Activated B cell treated with CpG ODN at 0.5 μM for 24 hours (primary cell): ENCODE measurements at regions not wholly inside any gene's neighbourhood (a gene's known extent, or its start where the extent isn't known, plus 50 kb on each side); places are given as distances from the start of the nearest gene placed in this dataset.

Experiments
- ATAC-seq: fragments of 200-7000 bp; cut with Tn5 transposase; one replicate; pipeline ENCODE4 v1.10.0; 2021; ENCODE audit warnings: low read depth, mild to moderate bottlenecking, moderate library complexity
- CTCF ChIA-PET: fragments of 350-600 bp; sonication (Branson Sonifier 250); formaldehyde crosslinking; loops from one replicate; lab custom pipeline; 2021; ENCODE audit warnings: antibody characterized with exemption; lab: Charles Lee
- POLR2A ChIA-PET: fragments of 350-600 bp; sonication (Branson Sonifier 250); formaldehyde crosslinking; loops from one replicate; lab custom pipeline; 2021; ENCODE audit warnings: antibody characterized with exemption; lab: Charles Lee
- DNase-seq: peaks from one replicate; pipeline ENCODE4 v3.0.0; 2022
- H3K27ac Mint-ChIP-seq: one replicate; pipeline ENCODE4 v1.8.0; 2020; ENCODE audit warnings: mixed read lengths
- H3K27me3 Mint-ChIP-seq: one replicate; pipeline ENCODE4 v1.8.0; 2021; ENCODE audit warnings: mixed read lengths
- H3K36me3 Mint-ChIP-seq: one replicate; pipeline ENCODE4 v1.8.0; 2021; ENCODE audit warnings: low read depth, mixed read lengths
- H3K4me1 Mint-ChIP-seq: one replicate; pipeline ENCODE4 v1.8.0; 2021; ENCODE audit warnings: mixed read lengths
- H3K4me3 Mint-ChIP-seq: one replicate; pipeline ENCODE4 v1.8.0; 2020; ENCODE audit warnings: mild to moderate bottlenecking, mixed read lengths
- H3K9me3 Mint-ChIP-seq: one replicate; pipeline ENCODE4 v1.8.0; 2020; ENCODE audit warnings: mixed read lengths
- CTCF ChIP-seq: fragments of 200-600 bp; IDR thresholded peaks from one replicate; pipeline ENCODE4 v1.8.0; 2022; ENCODE audit warnings: antibody characterized with exemption, mild to moderate bottlenecking
- intact Hi-C: fragments of 100-400 bp; cut with micrococcal nuclease; formaldehyde crosslinking; loops from one replicate; pipeline ENCODE4 v1.15.1; 2024

GRCh38 chr13:106415442-106415841 is 120.0 kb downstream of the EFNB2 start:
- Mint-ChIP-seq H3K4me1 (no peaks in the 10 kb centered on the region), H3K27me3 (no peaks in the 10 kb centered on the region), H3K9me3 (no peaks in the 10 kb centered on the region), H3K27ac (no peak overlapping the region), H3K36me3 (no peaks in the 10 kb centered on the region), H3K4me3 (no peak overlapping the region)
- POLR2A ChIA-PET: no interaction called here
- TF ChIP-seq CTCF: no peak
- CTCF ChIA-PET: no interaction called here
- intact Hi-C loops: no loop called here
- ATAC-seq (no peak), DNase-seq (no peak)

- Mint-ChIP-seq H3K4me1 (no peaks in the 10 kb centered on the region), H3K27me3 (no peaks in the 10 kb centered on the region), H3K4me3 (no peak overlapping the region), H3K27ac (no peak overlapping the region), H3K36me3 (no peaks in the 10 kb centered on the region), H3K9me3 (no peaks in the 10 kb centered on the region)
- ChIA-PET POLR2A (no interaction called here), CTCF (no interaction called here)
- DNase-seq (no peak), ATAC-seq (no peak)
- no peak for TF ChIP-seq CTCF
- intact Hi-C loops: no loop called here
These were observed 128.1 kb downstream of the EFNB2 start for GRCh38 chr13:106407338-106407737.

- ATAC-seq (no peak), DNase-seq (no peak)
- intact Hi-C loops: no loop called here
- ChIA-PET CTCF (no interaction called here), POLR2A (no interaction called here)
- Mint-ChIP-seq H3K9me3 (no peaks in the 10 kb centered on the region), H3K4me3 (no peak overlapping the region), H3K27me3 (no peaks in the 10 kb centered on the region), H3K36me3 (no peaks in the 10 kb centered on the region), H3K4me1 (no peaks in the 10 kb centered on the region), H3K27ac (no peak overlapping the region)
- TF ChIP-seq CTCF: no peak
These were observed 129.7 kb downstream of the EFNB2 start for GRCh38 chr13:106405731-106406130.

- H3K27ac Mint-ChIP-seq: no peak overlapping the region
- no peak overlapping the region for H3K4me3 Mint-ChIP-seq
- DNase-seq (no peak), ATAC-seq (no peak)
- intact Hi-C loops: no loop called here
- ChIA-PET POLR2A (no interaction called here), CTCF (no interaction called here)
- H3K9me3 Mint-ChIP-seq: no peaks in the 10 kb centered on the region
- no peaks in the 10 kb centered on the region for H3K36me3 Mint-ChIP-seq
- H3K27me3 Mint-ChIP-seq: no peaks in the 10 kb centered on the region
- TF ChIP-seq CTCF: no peak
- no peaks in the 10 kb centered on the region for H3K4me1 Mint-ChIP-seq
These were observed 132.2 kb downstream of the EFNB2 start for GRCh38 chr13:106403280-106403679.

GRCh38 chr13:106402866-106403265 is 132.6 kb downstream of the EFNB2 start:
- Mint-ChIP-seq H3K27ac (no peak overlapping the region), H3K4me3 (no peak overlapping the region), H3K27me3 (no peaks in the 10 kb centered on the region), H3K36me3 (no peaks in the 10 kb centered on the region), H3K4me1 (no peaks in the 10 kb centered on the region), H3K9me3 (no peaks in the 10 kb centered on the region)
- POLR2A ChIA-PET: no interaction called here
- DNase-seq (no peak), ATAC-seq (no peak)
- intact Hi-C loops: no loop called here
- no peak for TF ChIP-seq CTCF
- CTCF ChIA-PET: no interaction called here
